GM18873 (cell line): ENCODE measurements at regions not wholly inside any gene's neighbourhood (a gene's known extent, or its start where the extent isn't known, plus 50 kb on each side); places are given as distances from the start of the nearest gene placed in this dataset.

Source experiments
- ATAC-seq: cut with Tn5 transposase; IDR thresholded peaks from one replicate; pipeline ENCODE4 v1.9.1; 2021; ENCODE audit warnings: mild to moderate bottlenecking, moderate library complexity, moderate number of reproducible peaks; ENCODE audit not compliant: unreplicated experiment, low FRiP score

GRCh38 chr14:101022916-101023435 lies 119.5 kb upstream of the RTL1 start:
- no peak for ATAC-seq

DNA sequence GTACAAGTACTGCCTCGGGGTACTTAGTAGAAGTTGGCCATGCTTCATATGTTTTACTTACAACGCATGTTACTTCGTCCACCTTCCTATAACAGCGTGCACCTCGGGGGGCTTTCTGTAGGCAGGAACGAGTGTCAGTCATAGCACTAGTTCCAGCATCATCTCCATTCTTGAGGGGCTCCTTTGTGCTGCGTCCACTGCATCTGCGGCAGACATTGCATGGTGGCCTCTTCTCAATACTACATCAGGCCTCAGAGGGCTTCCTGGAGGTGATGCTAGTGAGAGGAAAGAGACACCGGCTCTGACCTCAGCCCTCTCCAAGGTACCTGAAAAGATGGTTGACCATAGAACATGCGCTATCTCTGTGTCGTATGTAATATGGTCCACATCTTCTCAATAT lies 121.2 kb upstream of the RTL1 start:
- ATAC-seq, result no peak

DNA sequence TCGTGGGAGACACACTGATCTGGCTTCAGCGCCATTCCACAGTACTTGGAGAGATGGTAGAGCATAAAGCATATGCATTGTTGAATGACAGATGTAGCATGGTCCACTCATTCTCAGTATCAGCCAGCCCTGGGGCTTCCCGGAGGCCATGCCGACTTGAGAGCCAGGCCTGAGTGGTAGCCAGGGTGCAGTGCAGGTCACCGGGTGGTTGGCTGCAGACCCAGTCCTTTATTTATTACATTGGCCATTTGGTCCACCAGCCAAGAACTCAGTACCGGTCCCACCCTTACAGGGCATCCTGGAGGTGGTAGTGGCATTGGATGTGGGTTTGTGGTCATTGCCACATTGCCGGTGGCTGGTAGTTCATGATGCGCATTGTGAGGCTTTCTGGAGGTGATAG lies 121.6 kb upstream of the RTL1 start:
- ATAC-seq, result no peak

GRCh38 chr14:101025696-101026095 lies 122.2 kb upstream of the RTL1 start:
- ATAC-seq, result no peak

DNA sequence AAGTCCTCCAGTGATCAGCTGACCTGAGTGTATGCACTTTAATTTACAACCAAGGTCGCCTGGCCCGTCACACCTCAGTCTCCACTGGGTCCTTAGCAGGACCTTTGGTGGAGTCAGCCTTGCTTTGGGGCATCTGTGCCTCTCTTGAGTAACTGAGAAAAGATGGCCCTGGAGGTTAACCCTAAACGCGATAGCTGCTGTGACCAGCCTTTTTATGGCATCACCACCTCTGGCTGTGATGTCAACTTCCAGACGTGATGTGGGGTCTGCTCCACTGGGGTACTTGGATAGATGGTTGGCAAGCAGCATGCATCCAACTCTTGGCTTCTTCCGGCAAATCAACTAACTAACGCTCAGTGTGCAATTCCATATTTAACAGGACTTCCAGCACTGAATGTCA lies 122.8 kb upstream of the RTL1 start:
- no peak for ATAC-seq

- no peak for ATAC-seq
Measured at GRCh38 chr14:101027291-101027690, 123.8 kb upstream of the RTL1 start.

DNA sequence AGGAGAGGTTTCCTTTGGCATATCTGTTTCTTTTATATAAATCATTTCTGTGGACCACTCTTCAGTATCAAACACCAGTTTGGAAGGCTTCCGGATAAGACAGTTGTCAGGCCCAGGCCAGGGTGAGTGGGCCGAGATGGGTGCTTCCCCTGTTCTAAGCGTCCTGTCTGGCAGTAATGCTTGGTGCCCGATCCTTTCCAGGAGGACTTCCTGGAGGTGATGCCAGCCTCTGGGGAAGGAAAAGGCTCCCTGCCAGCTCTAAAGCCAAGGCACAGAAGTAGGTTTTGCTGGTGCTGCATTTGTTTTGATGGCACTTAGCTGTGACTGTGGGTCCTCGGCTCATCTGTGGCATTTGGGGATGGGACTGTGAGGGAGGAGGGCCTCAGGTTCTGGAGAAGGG lies 124.4 kb upstream of the RTL1 start:
- no peak for ATAC-seq

DNA sequence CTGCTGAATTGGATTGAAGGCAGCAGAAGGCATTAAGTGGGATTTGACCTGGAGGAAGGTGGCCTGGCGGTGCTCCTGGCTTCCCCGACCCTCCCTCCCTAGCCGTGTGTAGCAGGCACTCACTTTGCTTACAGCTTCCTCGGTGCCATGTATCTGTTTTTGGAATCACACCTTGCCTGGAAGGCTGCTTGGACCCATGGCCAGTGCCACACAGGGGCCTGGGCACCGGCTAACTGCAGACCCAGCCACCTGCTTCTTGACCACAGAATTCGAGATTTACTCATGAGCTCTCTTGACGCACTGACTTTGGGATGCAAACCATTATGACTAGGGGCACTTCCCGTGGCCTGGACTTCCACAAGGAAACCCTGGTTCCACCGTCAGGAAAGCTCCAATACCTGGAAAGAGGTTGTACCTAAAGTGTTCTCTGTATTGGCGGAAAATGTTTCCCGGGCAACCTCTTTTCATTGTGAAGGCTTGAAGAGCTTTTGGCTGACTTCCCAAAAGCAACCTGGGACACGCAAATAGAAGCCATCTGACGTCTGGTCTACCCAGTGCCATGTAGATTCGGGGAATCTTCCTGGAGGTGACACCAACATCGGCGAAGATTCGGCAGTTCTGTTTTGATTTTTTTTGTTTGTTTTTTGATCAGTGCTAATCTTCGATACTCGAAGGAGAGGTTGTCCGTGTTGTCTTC lies 125.6 kb upstream of the RTL1 start:
- no peak for ATAC-seq

GRCh38 chr14:101029668-101030290 lies 126.3 kb upstream of the RTL1 start:
- no peak for ATAC-seq

- no peak for ATAC-seq
Measured at GRCh38 chr14:101030586-101030985, 127.1 kb upstream of the RTL1 start.

DNA sequence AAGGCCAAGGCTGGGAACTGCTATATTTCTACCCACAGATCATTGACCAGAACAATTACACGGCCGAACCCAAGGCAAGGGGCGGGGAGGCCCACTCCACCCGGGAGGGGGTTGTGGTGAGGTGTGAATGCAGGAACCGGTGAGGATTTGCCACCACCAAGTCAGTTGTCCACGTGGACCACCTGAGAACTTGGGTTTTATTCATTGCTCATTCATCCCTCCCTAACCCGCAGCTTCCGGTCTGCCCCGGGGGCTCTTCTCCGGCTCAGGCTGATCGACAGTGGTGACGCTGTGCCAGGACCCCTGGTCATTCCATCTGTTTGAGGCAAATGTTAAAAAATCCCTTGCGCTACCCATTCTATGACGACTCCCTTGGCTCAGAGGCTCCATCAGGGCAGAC lies 127.7 kb upstream of the RTL1 start:
- ATAC-seq, result no peak

- ATAC-seq, result no peak
Measured at GRCh38 chr14:101031721-101032120, 128.2 kb upstream of the RTL1 start.

DNA sequence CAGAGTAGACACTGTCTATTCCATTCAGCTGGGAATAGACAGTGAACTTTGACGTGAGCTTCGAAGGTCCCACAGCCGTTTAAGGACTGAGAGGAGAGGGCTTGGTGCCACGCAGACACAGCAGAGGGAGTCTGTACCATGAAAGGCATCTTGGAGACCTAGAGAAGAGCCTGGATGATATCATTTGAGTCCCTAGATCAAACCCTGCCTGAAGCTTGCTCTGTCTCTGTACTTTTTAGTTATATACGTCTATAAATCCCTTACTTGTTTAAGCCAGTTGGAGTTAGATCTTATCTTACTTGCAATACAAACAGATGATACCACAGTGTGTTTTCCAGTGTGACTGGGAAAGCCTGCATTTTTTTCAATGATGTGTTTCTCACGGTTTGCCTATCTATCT lies 128.9 kb upstream of the RTL1 start:
- no peak for ATAC-seq

- no peak for ATAC-seq
Measured at GRCh38 chr14:101033006-101033405, 129.5 kb upstream of the RTL1 start.

- no peak for ATAC-seq
Measured at GRCh38 chr14:101033446-101034165, 130.1 kb upstream of the RTL1 start.

- no peak for ATAC-seq
Measured at GRCh38 chr14:101034986-101035385, 131.5 kb upstream of the RTL1 start.

- no peak for ATAC-seq
Measured at GRCh38 chr14:101035466-101036225, 132.1 kb upstream of the RTL1 start.

DNA sequence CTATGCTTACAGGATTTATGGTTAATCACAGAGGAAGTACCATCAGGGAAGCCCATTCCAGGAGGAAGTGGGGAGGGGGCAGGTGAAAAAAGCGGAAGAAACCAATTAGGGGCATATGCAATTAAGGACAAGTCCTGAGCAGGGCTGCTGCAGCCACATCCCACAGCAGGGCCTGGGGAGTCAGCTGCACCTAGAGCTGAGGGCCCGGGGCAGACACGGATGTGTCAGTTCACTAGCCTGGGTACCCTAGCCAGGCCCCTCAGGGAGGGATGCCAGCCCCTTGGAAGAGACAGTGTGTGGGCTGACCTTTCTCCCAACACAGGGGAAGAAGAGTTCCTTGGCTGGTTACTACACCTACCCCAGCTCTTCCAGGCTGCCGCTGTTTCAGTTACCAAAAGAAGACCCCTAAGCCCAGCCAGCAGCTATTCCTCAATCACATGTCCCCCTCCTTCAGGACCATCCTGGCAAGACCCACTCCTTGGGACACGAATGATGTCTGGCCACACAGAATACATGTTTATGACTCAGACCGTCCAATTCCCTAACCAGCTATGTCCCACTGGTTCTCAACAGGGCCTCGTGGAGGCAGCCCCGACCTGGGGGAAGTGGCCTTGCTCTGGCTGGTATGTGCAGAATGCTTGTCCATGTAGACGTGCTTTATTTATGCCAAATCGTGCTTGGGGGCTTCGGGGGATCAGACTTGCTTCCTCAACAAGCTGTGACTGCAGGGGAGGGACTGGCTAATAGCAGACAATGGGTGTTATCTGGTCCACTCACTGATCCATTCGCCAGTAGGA lies 133.7 kb upstream of the RTL1 start:
- ATAC-seq, result no peak

DNA sequence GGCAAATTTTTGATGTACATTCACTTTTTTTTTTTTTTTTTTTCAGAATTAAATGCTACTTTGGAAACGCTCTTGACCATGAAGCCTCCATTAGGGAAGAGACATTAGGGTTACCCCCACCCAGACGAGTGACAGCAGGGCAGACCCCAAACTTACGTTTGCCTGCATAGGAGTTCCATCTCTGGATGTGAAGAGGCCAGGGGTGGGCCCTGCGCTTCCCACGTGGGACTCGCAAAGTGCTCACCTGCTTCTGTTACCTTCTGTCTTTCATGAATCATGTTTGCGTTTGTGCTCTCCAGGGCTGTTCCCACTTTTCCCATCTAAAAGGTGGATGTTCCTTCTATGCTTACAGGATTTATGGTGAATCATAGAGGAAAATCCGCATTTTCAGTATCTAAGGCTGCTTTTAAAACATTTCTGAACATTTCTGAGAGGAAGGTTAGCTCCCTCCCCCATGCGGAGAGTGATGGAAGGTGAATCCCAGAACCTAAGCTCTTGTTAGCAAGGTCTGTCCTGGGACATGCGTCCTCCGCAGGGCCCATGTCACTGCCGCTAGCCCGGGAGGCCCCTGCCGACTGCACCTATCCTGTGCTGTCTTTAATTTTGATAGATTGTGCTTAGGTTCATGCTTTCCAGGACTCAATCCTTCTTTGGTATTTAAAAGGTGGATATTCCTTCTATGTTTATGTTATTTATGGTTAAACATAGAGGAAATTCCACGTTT lies 135.7 kb upstream of the RTL1 start:
- ATAC-seq, result no peak
